RWPE1 (cell line): ENCODE measurements at regions not wholly inside any gene's neighbourhood (a gene's known extent, or its start where the extent isn't known, plus 50 kb on each side); places are given as distances from the start of the nearest gene placed in this dataset.

Source experiments
- CTCF ChIA-PET: fragments of 350-600 bp; sonication (Branson Sonifier 250); formaldehyde crosslinking; extraction: SDS; loops from one replicate; lab custom pipeline; 2021; lab: Yijun Ruan, JAX
- POLR2A ChIA-PET: fragments of 400-600 bp; formaldehyde crosslinking; extraction: SDS; loops from one replicate; lab custom pipeline; 2020; ENCODE audit warnings: antibody characterized with exemption; ENCODE audit not compliant: low non-redundant PET; lab: Yijun Ruan, JAX
- DNase-seq: peaks from one replicate; pipeline ENCODE4 v3.0.0; 2012; ENCODE audit warnings: low spot score
- H3K27ac ChIP-seq: fragments of 450-650 bp; 2 replicates; pipeline ENCODE4 v1.5.1; 2017
- CTCF ChIP-seq: fragments of 450-650 bp; conservative IDR thresholded peaks from 2 replicates; pipeline ENCODE4 v1.5.1; 2017; ENCODE audit warnings: low read depth, mild to moderate bottlenecking

- CTCF ChIA-PET: no interaction called here
- POLR2A ChIA-PET: no interaction called here
Observed at GRCh38 chr2:103218516-103218915, 456.7 kb downstream of the TMEM182 start.

DNA sequence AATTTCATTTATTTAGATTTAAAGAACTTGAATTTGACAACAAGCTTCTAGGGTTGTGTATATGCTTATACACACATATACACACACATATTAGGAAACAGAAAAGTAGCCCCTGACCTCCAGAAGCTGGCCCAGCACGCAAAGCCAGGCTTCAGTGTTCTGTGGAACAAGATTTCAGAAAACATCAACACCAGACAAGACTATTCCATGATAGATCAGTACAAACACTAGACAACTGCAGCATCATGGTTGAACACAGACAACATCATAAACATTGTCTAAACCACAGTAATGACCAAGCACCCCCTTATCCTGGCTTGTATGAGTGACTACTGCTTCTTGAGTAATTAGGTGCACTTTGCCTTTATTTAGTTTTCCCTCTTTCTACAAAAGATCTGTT, 457.6 kb downstream of the TMEM182 start:
- no peak for DNase-seq
- TF ChIP-seq CTCF: no peak
- CTCF ChIA-PET: interaction anchor here (0.7 kb wide), 1 partner anchor 48 kb away, joined by 4 read pairs; no protein-coding TSS in a partner anchor
- POLR2A ChIA-PET: no interaction called here
- H3K27ac ChIP-seq: no peak overlapping the region

More at GRCh38 chr2:103218516-103218915, 456.7 kb downstream of the TMEM182 start:
- DNase-seq: no peak
- no peak for TF ChIP-seq CTCF
- no peak overlapping the region for H3K27ac ChIP-seq

GRCh38 chr2:103222969-103223368, 461.1 kb downstream of the TMEM182 start:
- no peak for TF ChIP-seq CTCF
- ChIA-PET CTCF (no interaction called here), POLR2A (no interaction called here)
- H3K27ac ChIP-seq: no peak overlapping the region
- DNase-seq: no peak

- no peak overlapping the region for H3K27ac ChIP-seq
- CTCF ChIA-PET: interaction anchor here (0.7 kb wide), 1 partner anchor 750 kb away, joined by 4 read pairs; no protein-coding TSS in a partner anchor
- TF ChIP-seq CTCF: no peak
- POLR2A ChIA-PET: no interaction called here
- no peak for DNase-seq
Observed at GRCh38 chr2:103230796-103231195, 469.0 kb downstream of the TMEM182 start.

GRCh38 chr2:103232865-103233264, 471.0 kb downstream of the TMEM182 start:
- ChIA-PET CTCF (no interaction called here), POLR2A (no interaction called here)
- DNase-seq: no peak
- TF ChIP-seq CTCF: no peak
- H3K27ac ChIP-seq: no peak overlapping the region

DNA sequence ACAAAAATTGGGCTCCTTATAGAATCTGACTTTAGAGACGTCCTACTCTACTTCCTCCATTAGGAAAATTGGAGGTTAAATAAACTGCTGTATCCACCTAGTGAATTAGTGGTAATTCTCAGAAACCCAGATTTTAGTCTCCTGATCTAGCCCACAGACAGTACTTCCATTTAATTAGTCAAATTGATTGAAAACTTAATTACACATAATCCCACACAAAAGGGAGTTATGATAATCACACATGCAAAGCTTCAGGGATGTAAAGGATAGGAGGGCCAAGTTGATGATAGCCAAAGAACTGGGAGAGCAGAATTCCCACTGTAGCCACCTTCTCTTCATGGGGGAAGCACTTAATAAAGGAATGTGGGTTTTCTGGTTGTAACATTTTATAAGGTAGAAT, 471.9 kb downstream of the TMEM182 start:
- TF ChIP-seq CTCF: no peak
- no peak for DNase-seq
- CTCF ChIA-PET: no interaction called here
- H3K27ac ChIP-seq: no peak overlapping the region
- POLR2A ChIA-PET: no interaction called here
